GM23338 (cell line): ENCODE measurements at regions not wholly inside any gene's neighbourhood (a gene's known extent, or its start where the extent isn't known, plus 50 kb on each side); places are given as distances from the start of the nearest gene placed in this dataset.

Experiments used
- ATAC-seq: fragments of 200-7000 bp; cut with Tn5 transposase; 3 replicates; pipeline ENCODE4 v1.9.1; 2020
- DNase-seq: peaks from one replicate; pipeline ENCODE4 v3.0.0-alpha.2; 2015; ENCODE audit warnings: low spot score
- H2AFZ ChIP-seq: fragments of 200-600 bp; sonication (generic); 2 replicates; pipeline ENCODE4 v1.8.0; 2016; ENCODE audit warnings: antibody characterized with exemption, mild to moderate bottlenecking, moderate library complexity
- H3F3A ChIP-seq: fragments of 200-600 bp; sonication (generic); replicated peaks from 2 replicates; pipeline ENCODE4 v1.8.0; 2017; ENCODE audit warnings: antibody characterized with exemption, mixed run types, low read depth
- H3K27ac ChIP-seq: fragments of 200-600 bp; sonication (generic); 2 replicates; pipeline ENCODE4 v1.6.1; 2016; ENCODE audit warnings: low read depth
- H3K27me3 ChIP-seq: fragments of 200-600 bp; sonication (generic); 2 replicates; pipeline ENCODE4 v1.8.0; 2016; ENCODE audit warnings: mild to moderate bottlenecking, mixed run types, moderate library complexity; ENCODE audit not compliant: insufficient read depth
- H3K36me3 ChIP-seq: fragments of 200-600 bp; sonication (generic); 2 replicates; pipeline ENCODE4 v1.8.0; 2016; ENCODE audit warnings: mild to moderate bottlenecking; ENCODE audit not compliant: insufficient read depth
- H3K4me1 ChIP-seq: fragments of 200-600 bp; sonication (generic); 2 replicates; pipeline ENCODE4 v1.8.0; 2016; ENCODE audit warnings: mild to moderate bottlenecking, moderate library complexity; ENCODE audit not compliant: insufficient read depth
- H3K4me2 ChIP-seq: fragments of 200-600 bp; sonication (generic); 2 replicates; pipeline ENCODE4 v1.7.1; 2017; ENCODE audit warnings: mixed run types
- H3K4me3 ChIP-seq: fragments of 200-600 bp; sonication (generic); 2 replicates; pipeline ENCODE4 v1.6.1; 2016; ENCODE audit warnings: mixed run types
- H3K79me2 ChIP-seq: fragments of 200-600 bp; sonication (generic); replicated peaks from 2 replicates; pipeline ENCODE4 v1.8.0; 2017; ENCODE audit warnings: mild to moderate bottlenecking; ENCODE audit not compliant: insufficient read depth
- H3K9me2 ChIP-seq: fragments of 200-600 bp; sonication (generic); 2 replicates; pipeline ENCODE4 v1.8.0; 2017; ENCODE audit not compliant: insufficient read depth
- H4K20me1 ChIP-seq: fragments of 200-600 bp; sonication (generic); replicated peaks from 2 replicates; pipeline ENCODE4 v1.8.0; 2017; ENCODE audit warnings: mild to moderate bottlenecking; ENCODE audit not compliant: insufficient read depth
- H3K27ac Mint-ChIP-seq: 2 replicates; pipeline ENCODE4 v1.8.0; 2020; ENCODE audit warnings: inconsistent platforms, mild to moderate bottlenecking, moderate library complexity, mixed read lengths
- H3K27me3 Mint-ChIP-seq: 3 replicates; pipeline ENCODE4 v1.8.0; 2022; ENCODE audit warnings: low read depth, mild to moderate bottlenecking, moderate library complexity, mixed read lengths, inconsistent platforms; ENCODE audit not compliant: insufficient read depth, poor library complexity
- H3K36me3 Mint-ChIP-seq: 3 replicates; pipeline ENCODE4 v1.8.0; 2021; ENCODE audit warnings: low read depth, mild to moderate bottlenecking, inconsistent platforms, moderate library complexity, mixed read lengths
- H3K4me1 Mint-ChIP-seq: 3 replicates; pipeline ENCODE4 v1.8.0; 2020; ENCODE audit warnings: mild to moderate bottlenecking, inconsistent platforms, mixed read lengths
- H3K4me3 Mint-ChIP-seq: 3 replicates; pipeline ENCODE4 v1.8.0; 2021; ENCODE audit warnings: moderate library complexity, mild to moderate bottlenecking, inconsistent platforms, mixed read lengths
- H3K9me3 Mint-ChIP-seq: 3 replicates; pipeline ENCODE4 v1.8.0; 2020; ENCODE audit warnings: moderate library complexity, mild to moderate bottlenecking, inconsistent platforms, mixed read lengths
- CREB1 ChIP-seq: fragments of 250-450 bp; sonication (Bioruptor Pico); IDR thresholded peaks from 2 replicates; pipeline ENCODE4 v1.5.0; 2020; ENCODE audit warnings: low read depth, mild to moderate bottlenecking, moderate library complexity
- EZH2phosphoT487 ChIP-seq: fragments of 200-600 bp; sonication (generic); IDR thresholded peaks from one replicate; pipeline ENCODE4 v1.8.1; 2018; ENCODE audit warnings: antibody characterized with exemption; ENCODE audit not compliant: unreplicated experiment
- JUNB ChIP-seq: IDR thresholded peaks from one replicate; pipeline ENCODE4 v1.6.1; 2016; ENCODE audit warnings: antibody characterized with exemption; ENCODE audit not compliant: unreplicated experiment
- POLR2AphosphoS5 ChIP-seq: IDR thresholded peaks from 2 replicates; pipeline ENCODE4 v1.6.1; 2016; ENCODE audit warnings: antibody characterized with exemption, low read depth
- STAT1 ChIP-seq: IDR thresholded peaks from one replicate; pipeline ENCODE4 v1.6.1; 2016; ENCODE audit warnings: antibody characterized with exemption; ENCODE audit not compliant: unreplicated experiment
- ZNF331 ChIP-seq: fragments of 250-450 bp; sonication (Bioruptor Pico); IDR thresholded peaks from 2 replicates; pipeline ENCODE4 v1.5.0; 2020; ENCODE audit warnings: low read depth, mild to moderate bottlenecking, moderate library complexity
- TF ChIP-seq, protein P1 (sequence below), 2 experiments: fragments of 200-600 bp in 1 of 2; sonication (generic) in 1 of 2; conservative IDR thresholded peaks; 2 replicates each; pipeline versions ENCODE4 v1.5.1 to v1.6.1; 2016 to 2017; ENCODE audit warnings: antibody characterized with exemption in 2 of 2, low read depth in 2 of 2, mild to moderate bottlenecking in 2 of 2, moderate library complexity in 1 of 2
- TF ChIP-seq, protein P2 (sequence below): IDR thresholded peaks from 2 replicates; pipeline ENCODE4 v1.6.1; 2016; ENCODE audit warnings: antibody characterized with exemption
- TF ChIP-seq, protein P3 (sequence below): fragments of 250-450 bp; sonication (Bioruptor Pico); IDR thresholded peaks from 2 replicates; pipeline ENCODE4 v1.5.0; 2020; ENCODE audit warnings: mild to moderate bottlenecking, moderate library complexity

DNA sequence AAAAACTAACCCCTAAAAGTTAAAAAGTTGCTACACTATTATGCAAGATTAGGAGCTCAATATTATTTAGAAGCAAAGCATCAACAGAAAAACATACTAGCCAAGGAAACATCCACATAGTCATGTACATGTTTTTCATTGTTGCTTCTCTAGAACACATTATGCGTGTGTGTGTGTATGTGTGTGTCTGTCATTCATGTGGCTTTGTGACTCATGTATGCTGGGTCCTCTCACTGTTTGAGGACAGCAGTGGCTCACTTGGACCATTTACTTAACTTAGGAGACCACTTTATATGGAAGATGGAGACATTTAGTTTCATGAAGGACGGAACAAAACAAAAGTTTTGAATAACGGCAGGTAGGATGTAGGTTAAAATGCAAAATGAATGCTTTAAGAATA lies 219.4 kb upstream of the THBS1 start:
- H3K4me1 Mint-ChIP-seq = no peaks in the 10 kb centered on the region; the same call in 2 of the 3 replicates
- H3K9me3 Mint-ChIP-seq = no peaks in the 10 kb centered on the region
- no peaks in the 10 kb centered on the region for H3K36me3 Mint-ChIP-seq
- no peak overlapping the region for H2AFZ ChIP-seq
- no peaks in the 10 kb centered on the region for H3K79me2 ChIP-seq
- DNase-seq (no peak), ATAC-seq (no peak)
- 0 out of 2 replicates have a peak, but pooled peaks cover 2% of the 10 kb centered on the region for H3K4me1 ChIP-seq
- no peak overlapping the region for H3K27ac ChIP-seq
- no peaks in the 10 kb centered on the region for H3K27me3 ChIP-seq
- H3K36me3 ChIP-seq = no peaks in the 10 kb centered on the region
- no peaks in the 10 kb centered on the region for H3F3A ChIP-seq
- H3K27me3 Mint-ChIP-seq = no peaks in the 10 kb centered on the region
- peaks cover 2% of the 10 kb centered on the region; the same call in 1 of the 2 replicates for H3K9me2 ChIP-seq
- no peak overlapping the region for H3K4me2 ChIP-seq
- H3K27ac Mint-ChIP-seq = no peak overlapping the region
- TF ChIP-seq JUNB (no peak), POLR2AphosphoS5 (no peak), ZNF331 (CRISPR knock-in tag) (no peak), EZH2phosphoT487 (no peak), CREB1 (CRISPR knock-in tag) (no peak), STAT1 (no peak)
- TF ChIP-seq, protein P1, sequence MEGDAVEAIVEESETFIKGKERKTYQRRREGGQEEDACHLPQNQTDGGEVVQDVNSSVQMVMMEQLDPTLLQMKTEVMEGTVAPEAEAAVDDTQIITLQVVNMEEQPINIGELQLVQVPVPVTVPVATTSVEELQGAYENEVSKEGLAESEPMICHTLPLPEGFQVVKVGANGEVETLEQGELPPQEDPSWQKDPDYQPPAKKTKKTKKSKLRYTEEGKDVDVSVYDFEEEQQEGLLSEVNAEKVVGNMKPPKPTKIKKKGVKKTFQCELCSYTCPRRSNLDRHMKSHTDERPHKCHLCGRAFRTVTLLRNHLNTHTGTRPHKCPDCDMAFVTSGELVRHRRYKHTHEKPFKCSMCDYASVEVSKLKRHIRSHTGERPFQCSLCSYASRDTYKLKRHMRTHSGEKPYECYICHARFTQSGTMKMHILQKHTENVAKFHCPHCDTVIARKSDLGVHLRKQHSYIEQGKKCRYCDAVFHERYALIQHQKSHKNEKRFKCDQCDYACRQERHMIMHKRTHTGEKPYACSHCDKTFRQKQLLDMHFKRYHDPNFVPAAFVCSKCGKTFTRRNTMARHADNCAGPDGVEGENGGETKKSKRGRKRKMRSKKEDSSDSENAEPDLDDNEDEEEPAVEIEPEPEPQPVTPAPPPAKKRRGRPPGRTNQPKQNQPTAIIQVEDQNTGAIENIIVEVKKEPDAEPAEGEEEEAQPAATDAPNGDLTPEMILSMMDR (conservative IDR thresholded peaks at IDR 0.05; ENCODE audit: low read depth in 2 of 2) = no peak
- TF ChIP-seq, protein P2, sequence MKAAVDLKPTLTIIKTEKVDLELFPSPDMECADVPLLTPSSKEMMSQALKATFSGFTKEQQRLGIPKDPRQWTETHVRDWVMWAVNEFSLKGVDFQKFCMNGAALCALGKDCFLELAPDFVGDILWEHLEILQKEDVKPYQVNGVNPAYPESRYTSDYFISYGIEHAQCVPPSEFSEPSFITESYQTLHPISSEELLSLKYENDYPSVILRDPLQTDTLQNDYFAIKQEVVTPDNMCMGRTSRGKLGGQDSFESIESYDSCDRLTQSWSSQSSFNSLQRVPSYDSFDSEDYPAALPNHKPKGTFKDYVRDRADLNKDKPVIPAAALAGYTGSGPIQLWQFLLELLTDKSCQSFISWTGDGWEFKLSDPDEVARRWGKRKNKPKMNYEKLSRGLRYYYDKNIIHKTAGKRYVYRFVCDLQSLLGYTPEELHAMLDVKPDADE = no peak
- TF ChIP-seq, protein P3, sequence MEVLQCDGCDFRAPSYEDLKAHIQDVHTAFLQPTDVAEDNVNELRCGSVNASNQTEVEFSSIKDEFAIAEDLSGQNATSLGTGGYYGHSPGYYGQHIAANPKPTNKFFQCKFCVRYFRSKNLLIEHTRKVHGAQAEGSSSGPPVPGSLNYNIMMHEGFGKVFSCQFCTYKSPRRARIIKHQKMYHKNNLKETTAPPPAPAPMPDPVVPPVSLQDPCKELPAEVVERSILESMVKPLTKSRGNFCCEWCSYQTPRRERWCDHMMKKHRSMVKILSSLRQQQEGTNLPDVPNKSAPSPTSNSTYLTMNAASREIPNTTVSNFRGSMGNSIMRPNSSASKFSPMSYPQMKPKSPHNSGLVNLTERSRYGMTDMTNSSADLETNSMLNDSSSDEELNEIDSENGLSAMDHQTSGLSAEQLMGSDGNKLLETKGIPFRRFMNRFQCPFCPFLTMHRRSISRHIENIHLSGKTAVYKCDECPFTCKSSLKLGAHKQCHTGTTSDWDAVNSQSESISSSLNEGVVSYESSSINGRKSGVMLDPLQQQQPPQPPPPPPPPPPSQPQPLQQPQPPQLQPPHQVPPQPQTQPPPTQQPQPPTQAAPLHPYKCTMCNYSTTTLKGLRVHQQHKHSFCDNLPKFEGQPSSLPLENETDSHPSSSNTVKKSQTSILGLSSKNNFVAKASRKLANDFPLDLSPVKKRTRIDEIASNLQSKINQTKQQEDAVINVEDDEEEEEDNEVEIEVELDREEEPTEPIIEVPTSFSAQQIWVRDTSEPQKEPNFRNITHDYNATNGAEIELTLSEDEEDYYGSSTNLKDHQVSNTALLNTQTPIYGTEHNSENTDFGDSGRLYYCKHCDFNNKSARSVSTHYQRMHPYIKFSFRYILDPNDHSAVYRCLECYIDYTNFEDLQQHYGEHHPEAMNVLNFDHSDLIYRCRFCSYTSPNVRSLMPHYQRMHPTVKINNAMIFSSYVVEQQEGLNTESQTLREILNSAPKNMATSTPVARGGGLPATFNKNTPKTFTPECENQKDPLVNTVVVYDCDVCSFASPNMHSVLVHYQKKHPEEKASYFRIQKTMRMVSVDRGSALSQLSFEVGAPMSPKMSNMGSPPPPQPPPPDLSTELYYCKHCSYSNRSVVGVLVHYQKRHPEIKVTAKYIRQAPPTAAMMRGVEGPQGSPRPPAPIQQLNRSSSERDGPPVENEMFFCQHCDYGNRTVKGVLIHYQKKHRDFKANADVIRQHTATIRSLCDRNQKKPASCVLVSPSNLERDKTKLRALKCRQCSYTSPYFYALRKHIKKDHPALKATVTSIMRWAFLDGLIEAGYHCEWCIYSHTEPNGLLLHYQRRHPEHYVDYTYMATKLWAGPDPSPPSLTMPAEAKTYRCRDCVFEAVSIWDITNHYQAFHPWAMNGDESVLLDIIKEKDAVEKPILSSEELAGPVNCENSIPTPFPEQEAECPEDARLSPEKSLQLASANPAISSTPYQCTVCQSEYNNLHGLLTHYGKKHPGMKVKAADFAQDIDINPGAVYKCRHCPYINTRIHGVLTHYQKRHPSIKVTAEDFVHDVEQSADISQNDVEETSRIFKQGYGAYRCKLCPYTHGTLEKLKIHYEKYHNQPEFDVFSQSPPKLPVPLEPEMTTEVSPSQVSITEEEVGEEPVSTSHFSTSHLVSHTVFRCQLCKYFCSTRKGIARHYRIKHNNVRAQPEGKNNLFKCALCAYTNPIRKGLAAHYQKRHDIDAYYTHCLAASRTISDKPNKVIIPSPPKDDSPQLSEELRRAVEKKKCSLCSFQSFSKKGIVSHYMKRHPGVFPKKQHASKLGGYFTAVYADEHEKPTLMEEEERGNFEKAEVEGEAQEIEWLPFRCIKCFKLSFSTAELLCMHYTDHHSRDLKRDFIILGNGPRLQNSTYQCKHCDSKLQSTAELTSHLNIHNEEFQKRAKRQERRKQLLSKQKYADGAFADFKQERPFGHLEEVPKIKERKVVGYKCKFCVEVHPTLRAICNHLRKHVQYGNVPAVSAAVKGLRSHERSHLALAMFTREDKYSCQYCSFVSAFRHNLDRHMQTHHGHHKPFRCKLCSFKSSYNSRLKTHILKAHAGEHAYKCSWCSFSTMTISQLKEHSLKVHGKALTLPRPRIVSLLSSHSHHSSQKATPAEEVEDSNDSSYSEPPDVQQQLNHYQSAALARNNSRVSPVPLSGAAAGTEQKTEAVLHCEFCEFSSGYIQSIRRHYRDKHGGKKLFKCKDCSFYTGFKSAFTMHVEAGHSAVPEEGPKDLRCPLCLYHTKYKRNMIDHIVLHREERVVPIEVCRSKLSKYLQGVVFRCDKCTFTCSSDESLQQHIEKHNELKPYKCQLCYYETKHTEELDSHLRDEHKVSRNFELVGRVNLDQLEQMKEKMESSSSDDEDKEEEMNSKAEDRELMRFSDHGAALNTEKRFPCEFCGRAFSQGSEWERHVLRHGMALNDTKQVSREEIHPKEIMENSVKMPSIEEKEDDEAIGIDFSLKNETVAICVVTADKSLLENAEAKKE (CRISPR knock-in tag) = no peak
- no peak overlapping the region for H3K4me3 Mint-ChIP-seq
- no peak overlapping the region for H3K4me3 ChIP-seq
- no peaks in the 10 kb centered on the region for H4K20me1 ChIP-seq
